Neural cell (in vitro differentiated cells): ENCODE measurements at regions not wholly inside any gene's neighbourhood (a gene's known extent, or its start where the extent isn't known, plus 50 kb on each side); places are given as distances from the start of the nearest gene placed in this dataset.

Source experiments
- H2AFZ ChIP-seq: fragments of 200-600, 300-800 bp; sonication (generic), shearing (Covaris generic); 2 replicates; pipeline ENCODE4 v1.6.0; 2014; ENCODE audit warnings: low read depth, mild to moderate bottlenecking, antibody characterized with exemption, low read length, moderate library complexity
- H3F3A ChIP-seq: fragments of 200-600 bp; shearing (Covaris generic); 2 replicates; pipeline ENCODE4 v1.6.1; 2016; ENCODE audit warnings: mild to moderate bottlenecking, moderate library complexity, mixed read lengths, antibody characterized with exemption, low read length; ENCODE audit not compliant: insufficient read depth, poor library complexity, severe bottlenecking
- H3K27ac ChIP-seq: fragments of 200-600, 300-800 bp; sonication (generic), shearing (Covaris generic); 2 replicates; pipeline ENCODE4 v1.5.1; 2014; ENCODE audit warnings: mild to moderate bottlenecking, low read length, moderate library complexity
- H3K27me3 ChIP-seq: fragments of 300-800, 200-600 bp; sonication (generic), shearing (Covaris generic); 2 replicates; pipeline ENCODE4 v1.6.0; 2014; ENCODE audit warnings: mild to moderate bottlenecking, low read depth, low read length, moderate library complexity; ENCODE audit not compliant: insufficient read depth
- H3K36me3 ChIP-seq: fragments of 300-800, 200-600 bp; sonication (generic), shearing (Covaris generic); 2 replicates; pipeline ENCODE4 v1.5.1; 2014; ENCODE audit warnings: mild to moderate bottlenecking, antibody characterized with exemption, low read length, moderate library complexity; ENCODE audit not compliant: insufficient read depth
- H3K4me2 ChIP-seq: fragments of 300-800, 200-600 bp; sonication (generic), shearing (Covaris generic); 2 replicates; pipeline ENCODE4 v1.6.0; 2014; ENCODE audit warnings: mild to moderate bottlenecking, low read length
- H3K4me3 ChIP-seq: fragments of 300-800, 200-600 bp; sonication (generic), shearing (Covaris generic); 2 replicates; pipeline ENCODE4 v1.5.1; 2014; ENCODE audit warnings: mild to moderate bottlenecking, low read length, moderate library complexity
- H3K79me2 ChIP-seq: fragments of 200-600 bp; shearing (Covaris generic); replicated peaks from 2 replicates; pipeline ENCODE4 v1.6.0; 2014; ENCODE audit warnings: mild to moderate bottlenecking, low read length, moderate library complexity; ENCODE audit not compliant: insufficient read depth
- H3K9ac ChIP-seq: fragments of 300-800, 200-600 bp; sonication (generic), shearing (Covaris generic); 2 replicates; pipeline ENCODE4 v1.6.1; 2016; ENCODE audit warnings: mild to moderate bottlenecking, low read length, mixed read lengths
- H3K9me2 ChIP-seq: fragments of 200-600 bp; shearing (Covaris generic); 2 replicates; pipeline ENCODE4 v1.6.1; 2016; ENCODE audit warnings: mild to moderate bottlenecking, low read length, mixed read lengths; ENCODE audit not compliant: insufficient read depth
- H3K9me3 ChIP-seq: fragments of 200-600, 300-800 bp; sonication (generic), shearing (Covaris generic); 2 replicates; pipeline ENCODE4 v1.6.1; 2016; ENCODE audit warnings: mild to moderate bottlenecking, mixed run types, low read length, moderate library complexity, mixed read lengths
- H4K20me1 ChIP-seq: fragments of 200-600 bp; shearing (Covaris generic); 2 replicates; pipeline ENCODE4 v1.6.1; 2016; ENCODE audit warnings: mild to moderate bottlenecking, mixed run types; ENCODE audit not compliant: insufficient read depth
- EP300 ChIP-seq: fragments of 450-650 bp; conservative IDR thresholded peaks from 2 replicates; pipeline ENCODE4 v1.6.1; 2014; ENCODE audit warnings: antibody characterized with exemption, mild to moderate bottlenecking, moderate library complexity; ENCODE audit not compliant: poor library complexity, severe bottlenecking
- EZH2 ChIP-seq: fragments of 200-600, 300-800 bp; shearing (Covaris generic), sonication (generic); IDR thresholded peaks from 2 replicates; pipeline ENCODE4 v1.6.1; 2014; ENCODE audit warnings: antibody characterized with exemption, low read length, borderline replicate concordance, mild to moderate bottlenecking; ENCODE audit not compliant: insufficient read depth, poor library complexity, severe bottlenecking
- MXI1 ChIP-seq: fragments of 450-650 bp; conservative IDR thresholded peaks from 2 replicates; pipeline ENCODE4 v1.6.1; 2014; ENCODE audit warnings: antibody characterized with exemption, mild to moderate bottlenecking; ENCODE audit not compliant: poor library complexity, severe bottlenecking
- POLR2AphosphoS5 ChIP-seq: IDR thresholded peaks from 2 replicates; pipeline ENCODE4 v1.6.1; 2012
- RAD21 ChIP-seq: fragments of 450-650 bp; conservative IDR thresholded peaks from 2 replicates; pipeline ENCODE4 v1.6.1; 2014; ENCODE audit warnings: antibody characterized with exemption, mild to moderate bottlenecking, moderate library complexity
- SMC3 ChIP-seq: fragments of 450-650 bp; conservative IDR thresholded peaks from 2 replicates; pipeline ENCODE4 v1.6.1; 2014; ENCODE audit warnings: antibody characterized with exemption, mild to moderate bottlenecking, moderate library complexity; ENCODE audit not compliant: poor library complexity
- TAF1 ChIP-seq: IDR thresholded peaks from 2 replicates; pipeline ENCODE4 v1.6.1; 2012; ENCODE audit warnings: low read depth
- TF ChIP-seq, protein P1 (sequence below): IDR thresholded peaks from 2 replicates; pipeline ENCODE4 v1.6.1; 2012; ENCODE audit warnings: borderline replicate concordance
- TF ChIP-seq, protein P2 (sequence below): fragments of 450-650 bp; IDR thresholded peaks from 2 replicates; pipeline ENCODE4 v1.5.1; 2014; ENCODE audit warnings: antibody characterized with exemption, mild to moderate bottlenecking, moderate library complexity; ENCODE audit not compliant: poor library complexity, severe bottlenecking

DNA sequence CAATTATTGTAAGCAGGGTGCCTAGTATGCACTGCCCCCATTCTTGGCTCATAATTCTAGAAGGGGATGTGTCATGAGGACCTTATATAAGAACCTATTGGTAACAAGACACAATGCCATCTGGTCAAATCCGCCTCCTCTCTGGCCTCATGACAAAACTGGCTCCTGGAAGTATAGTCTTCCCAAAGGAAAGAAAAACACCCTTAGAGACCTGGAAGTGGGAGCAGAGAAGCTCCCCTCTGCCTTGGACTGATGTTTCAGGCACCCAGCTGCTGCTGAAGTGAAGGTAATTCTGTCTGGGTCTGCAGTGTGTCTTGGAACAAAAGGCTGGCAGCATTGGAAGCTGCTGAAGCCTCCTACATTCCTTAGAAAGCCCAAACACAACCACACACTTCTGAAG, 107.2 kb upstream of the CLSTN2 start:
- no peak overlapping the region for H3K27ac ChIP-seq
- TF ChIP-seq EZH2 = no peak
- no peak overlapping the region for H3K4me2 ChIP-seq
- no peaks in the 10 kb centered on the region for H3K9me3 ChIP-seq
- no peaks in the 10 kb centered on the region for H3K27me3 ChIP-seq
- no peaks in the 10 kb centered on the region for H3K79me2 ChIP-seq
- H3K9ac ChIP-seq = no peak overlapping the region
- H3K9me2 ChIP-seq = no peaks in the 10 kb centered on the region
- H2AFZ ChIP-seq = no peak overlapping the region
- H4K20me1 ChIP-seq = no peaks in the 10 kb centered on the region
- H3F3A ChIP-seq = no peaks in the 10 kb centered on the region
- H3K36me3 ChIP-seq = no peaks in the 10 kb centered on the region
- no peak overlapping the region for H3K4me3 ChIP-seq

DNA sequence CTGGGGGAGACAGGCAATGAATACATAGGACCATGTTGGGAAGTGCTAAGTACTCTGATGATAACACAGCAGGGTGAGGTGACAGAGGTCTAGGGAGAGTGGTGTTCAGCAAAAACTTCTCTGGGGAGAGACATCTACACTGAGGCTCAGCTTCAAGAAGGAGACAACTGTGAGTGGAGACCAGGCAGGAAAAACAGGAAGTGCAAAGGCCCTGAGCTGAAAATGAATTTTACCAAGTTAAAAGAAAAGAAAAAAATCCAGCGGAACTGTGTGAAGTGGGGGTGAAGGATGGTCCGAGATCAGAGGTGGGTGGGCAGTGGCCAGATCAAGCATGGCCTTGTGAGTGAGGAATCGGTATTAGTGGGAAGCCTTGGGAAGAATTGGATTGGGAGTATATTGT, 110.1 kb upstream of the CLSTN2 start:
- Histone ChIP-seq H3K36me3 (no peaks in the 10 kb centered on the region), H3K9ac (no peak overlapping the region), H3K27me3 (no peaks in the 10 kb centered on the region), H3K9me2 (no peaks in the 10 kb centered on the region), H3K4me2 (no peak overlapping the region), H3F3A (no peaks in the 10 kb centered on the region), H3K79me2 (no peaks in the 10 kb centered on the region), H3K4me3 (no peak overlapping the region), H2AFZ (no peak overlapping the region), H3K27ac (no peak overlapping the region), H3K9me3 (no peaks in the 10 kb centered on the region), H4K20me1 (no peaks in the 10 kb centered on the region)
- TF ChIP-seq MXI1 (no peak), TAF1 (no peak), EP300 (no peak), EZH2 (no peak), SMC3 (no peak), POLR2AphosphoS5 (no peak), RAD21 (no peak)
- TF ChIP-seq, protein P1, sequence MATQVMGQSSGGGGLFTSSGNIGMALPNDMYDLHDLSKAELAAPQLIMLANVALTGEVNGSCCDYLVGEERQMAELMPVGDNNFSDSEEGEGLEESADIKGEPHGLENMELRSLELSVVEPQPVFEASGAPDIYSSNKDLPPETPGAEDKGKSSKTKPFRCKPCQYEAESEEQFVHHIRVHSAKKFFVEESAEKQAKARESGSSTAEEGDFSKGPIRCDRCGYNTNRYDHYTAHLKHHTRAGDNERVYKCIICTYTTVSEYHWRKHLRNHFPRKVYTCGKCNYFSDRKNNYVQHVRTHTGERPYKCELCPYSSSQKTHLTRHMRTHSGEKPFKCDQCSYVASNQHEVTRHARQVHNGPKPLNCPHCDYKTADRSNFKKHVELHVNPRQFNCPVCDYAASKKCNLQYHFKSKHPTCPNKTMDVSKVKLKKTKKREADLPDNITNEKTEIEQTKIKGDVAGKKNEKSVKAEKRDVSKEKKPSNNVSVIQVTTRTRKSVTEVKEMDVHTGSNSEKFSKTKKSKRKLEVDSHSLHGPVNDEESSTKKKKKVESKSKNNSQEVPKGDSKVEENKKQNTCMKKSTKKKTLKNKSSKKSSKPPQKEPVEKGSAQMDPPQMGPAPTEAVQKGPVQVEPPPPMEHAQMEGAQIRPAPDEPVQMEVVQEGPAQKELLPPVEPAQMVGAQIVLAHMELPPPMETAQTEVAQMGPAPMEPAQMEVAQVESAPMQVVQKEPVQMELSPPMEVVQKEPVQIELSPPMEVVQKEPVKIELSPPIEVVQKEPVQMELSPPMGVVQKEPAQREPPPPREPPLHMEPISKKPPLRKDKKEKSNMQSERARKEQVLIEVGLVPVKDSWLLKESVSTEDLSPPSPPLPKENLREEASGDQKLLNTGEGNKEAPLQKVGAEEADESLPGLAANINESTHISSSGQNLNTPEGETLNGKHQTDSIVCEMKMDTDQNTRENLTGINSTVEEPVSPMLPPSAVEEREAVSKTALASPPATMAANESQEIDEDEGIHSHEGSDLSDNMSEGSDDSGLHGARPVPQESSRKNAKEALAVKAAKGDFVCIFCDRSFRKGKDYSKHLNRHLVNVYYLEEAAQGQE = no peak
- TF ChIP-seq, protein P2, sequence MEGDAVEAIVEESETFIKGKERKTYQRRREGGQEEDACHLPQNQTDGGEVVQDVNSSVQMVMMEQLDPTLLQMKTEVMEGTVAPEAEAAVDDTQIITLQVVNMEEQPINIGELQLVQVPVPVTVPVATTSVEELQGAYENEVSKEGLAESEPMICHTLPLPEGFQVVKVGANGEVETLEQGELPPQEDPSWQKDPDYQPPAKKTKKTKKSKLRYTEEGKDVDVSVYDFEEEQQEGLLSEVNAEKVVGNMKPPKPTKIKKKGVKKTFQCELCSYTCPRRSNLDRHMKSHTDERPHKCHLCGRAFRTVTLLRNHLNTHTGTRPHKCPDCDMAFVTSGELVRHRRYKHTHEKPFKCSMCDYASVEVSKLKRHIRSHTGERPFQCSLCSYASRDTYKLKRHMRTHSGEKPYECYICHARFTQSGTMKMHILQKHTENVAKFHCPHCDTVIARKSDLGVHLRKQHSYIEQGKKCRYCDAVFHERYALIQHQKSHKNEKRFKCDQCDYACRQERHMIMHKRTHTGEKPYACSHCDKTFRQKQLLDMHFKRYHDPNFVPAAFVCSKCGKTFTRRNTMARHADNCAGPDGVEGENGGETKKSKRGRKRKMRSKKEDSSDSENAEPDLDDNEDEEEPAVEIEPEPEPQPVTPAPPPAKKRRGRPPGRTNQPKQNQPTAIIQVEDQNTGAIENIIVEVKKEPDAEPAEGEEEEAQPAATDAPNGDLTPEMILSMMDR = no peak

DNA sequence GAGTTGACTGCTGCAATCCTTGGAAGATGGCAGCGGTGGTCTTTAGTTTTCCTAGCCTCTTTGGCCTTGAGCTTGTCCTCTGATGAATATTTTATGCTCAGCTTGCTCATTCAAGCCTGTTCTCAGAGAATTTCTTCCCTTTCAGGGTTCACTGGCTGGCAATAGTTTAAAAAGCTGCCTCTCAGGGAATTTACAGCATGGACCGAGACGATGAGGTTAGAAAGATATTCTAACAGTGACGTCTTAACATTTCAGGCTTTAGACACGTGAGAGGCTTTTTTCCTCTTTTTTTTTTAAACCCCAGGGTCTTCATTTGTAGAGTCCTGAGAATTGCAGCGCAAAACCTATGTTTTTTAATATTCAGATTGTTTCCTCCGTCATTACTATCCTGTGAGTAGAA, 120.3 kb upstream of the CLSTN2 start:
- H3K79me2 ChIP-seq = no peaks in the 10 kb centered on the region
- no peaks in the 10 kb centered on the region for H3K9me2 ChIP-seq
- H3F3A ChIP-seq = no peaks in the 10 kb centered on the region
- H3K36me3 ChIP-seq = no peaks in the 10 kb centered on the region
- no peak overlapping the region for H3K4me2 ChIP-seq
- no peak overlapping the region for H3K4me3 ChIP-seq
- H3K9ac ChIP-seq = no peak overlapping the region
- TF ChIP-seq RAD21 (no peak), SMC3 (no peak), TAF1 (no peak), POLR2AphosphoS5 (no peak), MXI1 (no peak), EZH2 (no peak), EP300 (no peak)
- TF ChIP-seq, protein P1 = no peak
- TF ChIP-seq, protein P2 = no peak
- H4K20me1 ChIP-seq = no peaks in the 10 kb centered on the region
- H3K27me3 ChIP-seq = no peaks in the 10 kb centered on the region
- H3K27ac ChIP-seq = no peak overlapping the region
- H3K9me3 ChIP-seq = no peaks in the 10 kb centered on the region
- H2AFZ ChIP-seq = no peak overlapping the region
